NCI-H2196 treated with DMSO at 0.1 percent for 48 hours (cell line): ENCODE measurements at regions not wholly inside any gene's neighbourhood (a gene's known extent, or its start where the extent isn't known, plus 50 kb on each side); places are given as distances from the start of the nearest gene placed in this dataset.
"Not testable (repeated sequence)": the region's sequence is repeated elsewhere in the genome, so short reads cannot be mapped to it uniquely, and the experiment has no call there.

Experiments
- DNase-seq: peaks from one replicate; lab custom pipeline; 2025; ENCODE audit not compliant: unreplicated experiment; lab: John Stamatoyannopoulos, UW

GRCh38 chr2:2657121-2657962, 326.3 kb upstream of the MYT1L start:
- DNase-seq = no peak

- DNase-seq = no peak
Observed at GRCh38 chr2:2656115-2657011, 325.3 kb upstream of the MYT1L start.

- no peak for DNase-seq
Observed at GRCh38 chr2:2655453-2656114, 324.5 kb upstream of the MYT1L start.

GRCh38 chr2:2653231-2653630, 322.2 kb upstream of the MYT1L start:
- no peak for DNase-seq

- no peak for DNase-seq
Observed at GRCh38 chr2:2650608-2651375, 319.7 kb upstream of the MYT1L start.

- no peak for DNase-seq
Observed at GRCh38 chr2:2649109-2650072, 318.3 kb upstream of the MYT1L start.

- DNase-seq = no peak
Observed at GRCh38 chr2:2648094-2648493, 317.0 kb upstream of the MYT1L start.

- DNase-seq = peak; percentile 97
Observed at GRCh38 chr2:2647141-2647541, 316.1 kb upstream of the MYT1L start.

- peak; percentile 78 for DNase-seq
Observed at GRCh38 chr2:2646433-2647051, 315.5 kb upstream of the MYT1L start.

- DNase-seq = no peak
Observed at GRCh38 chr2:2645162-2645855, 314.2 kb upstream of the MYT1L start.

- not testable (repeated sequence) for DNase-seq
Observed at GRCh38 chr2:2644751-2645150, 313.7 kb upstream of the MYT1L start.

GRCh38 chr2:2644040-2644439, 313.0 kb upstream of the MYT1L start:
- DNase-seq = no peak

- DNase-seq = no peak
Observed at GRCh38 chr2:2642906-2643890, 312.1 kb upstream of the MYT1L start.

GRCh38 chr2:2641541-2642410, 310.7 kb upstream of the MYT1L start:
- DNase-seq = no peak

- DNase-seq = no peak
Observed at GRCh38 chr2:2640818-2641217, 309.7 kb upstream of the MYT1L start.

GRCh38 chr2:2640371-2640770, 309.3 kb upstream of the MYT1L start:
- no peak for DNase-seq
